ENCODE measurements at regions not wholly inside any gene's neighbourhood (a gene's known extent, or its start where the extent isn't known, plus 50 kb on each side); places are given as distances from the start of the nearest gene placed in this dataset.
"Not testable (repeated sequence)": the region's sequence is repeated elsewhere in the genome, so short reads cannot be mapped to it uniquely, and the experiment has no call there.

- no peak for TF ChIP-seq CTCF (IDR thresholded peaks at IDR 0.05; ENCODE audit: poor library complexity, severe bottlenecking)
- Histone ChIP-seq H3K27ac (ENCODE audit: poor library complexity, severe bottlenecking) (no peak overlapping the region), H3K4me3 (ENCODE audit: severe bottlenecking) (no peak overlapping the region), H3K9me3 (ENCODE audit: severe bottlenecking) (peaks cover 2% of the 10 kb centered on the region), H3K27me3 (ENCODE audit: insufficient read depth, poor library complexity, severe bottlenecking) (no peaks in the 10 kb centered on the region), H3K36me3 (ENCODE audit: low read depth) (no peaks in the 10 kb centered on the region), H3K4me1 (ENCODE audit: insufficient read depth, poor library complexity, severe bottlenecking) (no peaks in the 10 kb centered on the region)
- DNase-seq (ENCODE audit: low spot score) (no peak), ATAC-seq (ENCODE audit: low read depth) (no peak)
Observed at GRCh38 chr6:76165471-76166221, 93.2 kb upstream of the IMPG1 start.

GRCh38 chr6:76162811-76163210 lies 90.3 kb upstream of the IMPG1 start:
- Histone ChIP-seq H3K27ac (ENCODE audit: poor library complexity, severe bottlenecking) (no peak overlapping the region), H3K4me3 (ENCODE audit: severe bottlenecking) (no peak overlapping the region), H3K36me3 (ENCODE audit: low read depth) (no peaks in the 10 kb centered on the region), H3K27me3 (ENCODE audit: insufficient read depth, poor library complexity, severe bottlenecking) (no peaks in the 10 kb centered on the region), H3K4me1 (ENCODE audit: insufficient read depth, poor library complexity, severe bottlenecking) (no peaks in the 10 kb centered on the region), H3K9me3 (ENCODE audit: severe bottlenecking) (no peaks in the 10 kb centered on the region)
- TF ChIP-seq CTCF (IDR thresholded peaks at IDR 0.05; ENCODE audit: poor library complexity, severe bottlenecking) = no peak
- ATAC-seq (ENCODE audit: low read depth) = no peak
- DNase-seq (ENCODE audit: low spot score) = no peak

- DNase-seq (ENCODE audit: low spot score); H3K27me3 ChIP-seq (ENCODE audit: insufficient read depth, poor library complexity, severe bottlenecking); H3K27ac ChIP-seq (ENCODE audit: poor library complexity, severe bottlenecking); H3K4me1 ChIP-seq (ENCODE audit: insufficient read depth, poor library complexity, severe bottlenecking); ATAC-seq (ENCODE audit: low read depth); H3K4me3 ChIP-seq (ENCODE audit: severe bottlenecking); H3K36me3 ChIP-seq (ENCODE audit: low read depth); H3K9me3 ChIP-seq (ENCODE audit: severe bottlenecking): not testable (repeated sequence)
Observed at GRCh38 chr6:76157800-76158199, 85.3 kb upstream of the IMPG1 start.

GRCh38 chr6:76135481-76135880 lies 63.0 kb upstream of the IMPG1 start:
- no peaks in the 10 kb centered on the region for H3K36me3 ChIP-seq (ENCODE audit: low read depth)
- H3K4me3 ChIP-seq (ENCODE audit: severe bottlenecking) = no peak overlapping the region
- no peaks in the 10 kb centered on the region for H3K9me3 ChIP-seq (ENCODE audit: severe bottlenecking)
- H3K27me3 ChIP-seq (ENCODE audit: insufficient read depth, poor library complexity, severe bottlenecking) = no peaks in the 10 kb centered on the region
- H3K4me1 ChIP-seq (ENCODE audit: insufficient read depth, poor library complexity, severe bottlenecking) = no peaks in the 10 kb centered on the region
- no peak for ATAC-seq (ENCODE audit: low read depth)
- no peak for TF ChIP-seq CTCF (IDR thresholded peaks at IDR 0.05; ENCODE audit: poor library complexity, severe bottlenecking)
- no peak overlapping the region for H3K27ac ChIP-seq (ENCODE audit: poor library complexity, severe bottlenecking)
- no peak for DNase-seq (ENCODE audit: low spot score)

GRCh38 chr6:76134651-76135050 lies 62.2 kb upstream of the IMPG1 start:
- Histone ChIP-seq H3K4me1 (ENCODE audit: insufficient read depth, poor library complexity, severe bottlenecking) (no peaks in the 10 kb centered on the region), H3K27ac (ENCODE audit: poor library complexity, severe bottlenecking) (no peak overlapping the region), H3K27me3 (ENCODE audit: insufficient read depth, poor library complexity, severe bottlenecking) (no peaks in the 10 kb centered on the region), H3K36me3 (ENCODE audit: low read depth) (no peaks in the 10 kb centered on the region), H3K9me3 (ENCODE audit: severe bottlenecking) (no peaks in the 10 kb centered on the region), H3K4me3 (ENCODE audit: severe bottlenecking) (no peak overlapping the region)
- ATAC-seq (ENCODE audit: low read depth) = no peak
- no peak for DNase-seq (ENCODE audit: low spot score)
- no peak for TF ChIP-seq CTCF (IDR thresholded peaks at IDR 0.05; ENCODE audit: poor library complexity, severe bottlenecking)
